Upper lobe of left lung (tissue), 6 donors: ENCODE measurements at regions not wholly inside any gene's neighbourhood (a gene's known extent, or its start where the extent isn't known, plus 50 kb on each side); places are given as distances from the start of the nearest gene placed in this dataset.

Experiments
- ATAC-seq, 2 donors: fragments of 200-7000 bp; cut with Tn5 transposase; one replicate each; pipeline ENCODE4 v1.9.1; 2022; ENCODE audit warnings: mild to moderate bottlenecking in 2 of 2, moderate library complexity in 2 of 2; ENCODE audit not compliant: low FRiP score in 2 of 2
- DNase-seq, 2 donors: peaks; one replicate each; pipeline ENCODE4 v3.0.0-alpha.2; 2019 to 2020
- H3K27ac ChIP-seq, 4 donors: fragments of 200-600 bp; sonication (generic); one replicate each; pipeline ENCODE4 v1.5.1; 2016 to 2019
- H3K27me3 ChIP-seq, 4 donors: fragments of 200-600 bp; sonication (generic); one replicate each; pipeline ENCODE4 v1.5.1; 2017 to 2019
- H3K36me3 ChIP-seq, 4 donors: fragments of 200-600 bp; sonication (generic); one replicate each; pipeline ENCODE4 v1.5.1; 2016 to 2019
- H3K4me1 ChIP-seq, 4 donors: fragments of 200-600 bp; sonication (generic); one replicate each; pipeline ENCODE4 v1.5.1; 2018 to 2019
- H3K4me3 ChIP-seq, 4 donors: fragments of 200-600 bp; sonication (generic); one replicate each; pipeline ENCODE4 v1.5.1; 2017 to 2019; ENCODE audit warnings: mild to moderate bottlenecking in 2 of 4, moderate library complexity in 1 of 4
- H3K9me3 ChIP-seq, 4 donors: fragments of 200-600 bp; sonication (generic); one replicate each; pipeline ENCODE4 v1.5.1; 2018 to 2019
- CTCF ChIP-seq, 6 experiments: fragments of 450-650 bp in 4 of 6; fragments of 200-600 bp in 2 of 6; sonication (generic) in 2 of 6; IDR thresholded peaks; one replicate each; pipeline ENCODE4 v1.5.1; 2016 to 2019; ENCODE audit warnings: antibody characterized with exemption in 6 of 6
- EP300 ChIP-seq, 4 donors: sonication (generic); formaldehyde crosslinking; IDR thresholded peaks; one replicate each; pipeline ENCODE4 v1.5.1; 2017; ENCODE audit warnings: antibody characterized with exemption in 4 of 4, control low read depth in 2 of 4
- POLR2A ChIP-seq, 4 donors: fragments of 450-650 bp; IDR thresholded peaks; one replicate each; pipeline ENCODE4 v1.5.1; 2016 to 2017; ENCODE audit warnings: antibody characterized with exemption in 4 of 4, mild to moderate bottlenecking in 2 of 4
- POLR2AphosphoS5 ChIP-seq, 2 donors: sonication (generic); formaldehyde crosslinking; IDR thresholded peaks; one replicate each; pipeline ENCODE4 v1.5.1; 2017; ENCODE audit warnings: antibody characterized with exemption in 2 of 2
- WGBS, 2 donors: methylation state at CpG; one replicate each; pipeline ENCODE4 v1.1.5; 2017 to 2018; 5-methylcytosine and 5-hydroxymethylcytosine counted together
- donor health status: DM: no; HTN: no; CAD: no; lungs with moderate emphysema.
- donor health status: DM: no; HTN: yes; CAD: no; lungs with severe emphysema.

- H3K27me3 ChIP-seq: no peaks in the 10 kb centered on the region
- no peaks in the 10 kb centered on the region for H3K9me3 ChIP-seq
- H3K4me1 ChIP-seq: no peaks in the 10 kb centered on the region
- no peak overlapping the region for H3K4me3 ChIP-seq
- DNase-seq (no peak), ATAC-seq (no peak)
- WGBS, 2 donors: 36 to 44% methylated on average over 2 of the region's 2 CpGs
- TF ChIP-seq POLR2AphosphoS5 (IDR thresholded peaks at IDR 0.05): no peak
- no peak for TF ChIP-seq EP300 (IDR thresholded peaks at IDR 0.05)
- TF ChIP-seq CTCF (IDR thresholded peaks at IDR 0.05): no peak
- TF ChIP-seq POLR2A (IDR thresholded peaks at IDR 0.05): no peak
- H3K36me3 ChIP-seq: no peaks in the 10 kb centered on the region
- H3K27ac ChIP-seq: no peak overlapping the region
Observed at GRCh38 chr13:61988810-61989209, 573.2 kb upstream of the PCDH20 start.

- TF ChIP-seq CTCF (IDR thresholded peaks at IDR 0.05): no peak
- no peak for TF ChIP-seq POLR2A (IDR thresholded peaks at IDR 0.05)
- TF ChIP-seq EP300 (IDR thresholded peaks at IDR 0.05): no peak
- 60 to 66% methylated on average over 3 of the region's 3 CpGs for WGBS, 2 donors
- Histone ChIP-seq H3K36me3 (no peaks in the 10 kb centered on the region), H3K27me3 (no peaks in the 10 kb centered on the region), H3K4me3 (no peak overlapping the region), H3K27ac (no peak overlapping the region), H3K9me3 (no peaks in the 10 kb centered on the region), H3K4me1 (no peaks in the 10 kb centered on the region)
- ATAC-seq (no peak), DNase-seq (no peak)
Observed at GRCh38 chr13:61975001-61975400, 559.4 kb upstream of the PCDH20 start.

- DNase-seq: no peak
- Histone ChIP-seq H3K27ac (no peak overlapping the region), H3K4me3 (no peak overlapping the region), H3K36me3 (no peaks in the 10 kb centered on the region), H3K9me3 (no peaks in the 10 kb centered on the region), H3K27me3 (no peaks in the 10 kb centered on the region), H3K4me1 (no peaks in the 10 kb centered on the region)
- no peak for TF ChIP-seq EP300 (IDR thresholded peaks at IDR 0.05)
- TF ChIP-seq CTCF (IDR thresholded peaks at IDR 0.05): no peak
- no peak for ATAC-seq
- 86 to 90% methylated on average over 4 of the region's 4 CpGs for WGBS, 2 donors
Observed at GRCh38 chr13:61965756-61966155, 550.1 kb upstream of the PCDH20 start.

- Histone ChIP-seq H3K27ac (no peak overlapping the region), H3K4me3 (no peak overlapping the region), H3K9me3 (no peaks in the 10 kb centered on the region), H3K4me1 (no peaks in the 10 kb centered on the region), H3K36me3 (no peaks in the 10 kb centered on the region), H3K27me3 (no peaks in the 10 kb centered on the region)
- no peak for TF ChIP-seq POLR2AphosphoS5 (IDR thresholded peaks at IDR 0.05)
- no peak for TF ChIP-seq POLR2A (IDR thresholded peaks at IDR 0.05)
- TF ChIP-seq CTCF (IDR thresholded peaks at IDR 0.05): no peak
- no peak for TF ChIP-seq EP300 (IDR thresholded peaks at IDR 0.05)
- no peak for ATAC-seq
- DNase-seq: no peak
Observed at GRCh38 chr13:61960981-61961380, 545.3 kb upstream of the PCDH20 start.

GRCh38 chr13:61954092-61954491 lies 538.4 kb upstream of the PCDH20 start:
- peak in 1 of 6 experiments; percentile 31 for TF ChIP-seq CTCF (IDR thresholded peaks at IDR 0.05)
- no peak for TF ChIP-seq EP300 (IDR thresholded peaks at IDR 0.05)
- DNase-seq (no peak), ATAC-seq (no peak)
- no peaks in the 10 kb centered on the region for H3K4me1 ChIP-seq
- no peaks in the 10 kb centered on the region for H3K27me3 ChIP-seq
- no peaks in the 10 kb centered on the region for H3K9me3 ChIP-seq
- no peaks in the 10 kb centered on the region for H3K36me3 ChIP-seq
- no peak overlapping the region for H3K4me3 ChIP-seq
- WGBS, 2 donors: 10 to 14% methylated on average over 3 of the region's 3 CpGs
- H3K27ac ChIP-seq: no peak overlapping the region
